Heart left ventricle (tissue), 13 donors: ENCODE measurements at regions not wholly inside any gene's neighbourhood (a gene's known extent, or its start where the extent isn't known, plus 50 kb on each side); places are given as distances from the start of the nearest gene placed in this dataset.
"Not testable (repeated sequence)": the region's sequence is repeated elsewhere in the genome, so short reads cannot be mapped to it uniquely, and the experiment has no call there.

Experiments
- POLR2A ChIP-seq, 2 donors: fragments of 450-650 bp; IDR thresholded peaks; one replicate each; pipeline ENCODE4 v1.6.1; 2017; ENCODE audit warnings: antibody characterized with exemption in 2 of 2, mild to moderate bottlenecking in 2 of 2, moderate library complexity in 2 of 2
- TF ChIP-seq, protein P1 (sequence below), 12 donors: fragments of 200-600 bp; sonication (generic) in 4 of 12; IDR thresholded peaks; one replicate each; pipeline versions ENCODE4 v1.5.0 to v1.8.0; 2018 to 2022; ENCODE audit warnings: antibody characterized with exemption in 12 of 12, mild to moderate bottlenecking in 5 of 12
- donor health status: ischemic (EF 13 %, LVEDD 7.1; RV severe dilation, severe dysfunction).
- donor health status: DM: no; HTN: yes; CAD: no.
- donor health status: DM: no; HTN: no; CAD: no.
- donor health status: ischemic (EF 25% LVEDD 6.9; RV normal size, moderate dysfunction).
- donor health status: ischemic (EF 25% LVEDD 5.7; RV mildly dilated, moderate dysfunction).
- donor health status: ischemic (EF 35%, LVEDD 5.7; RV mildly dilated, moderate dysfunction).
- donor health status: nonischemic (EF 11% LVEDD 7.7; RV severe dilation, severe dysfunction).
- donor health status: DM: yes; HTN: yes; CAD: no.
- donor health status: PGD.
- donor health status: ischemic (EF 29% LVEDD 5.4; RV normal size, mild dysfunction).
- donor health status: nonischemic (EF 23%, LVEDD 6.1; RV moderate dilation, normal function).

DNA sequence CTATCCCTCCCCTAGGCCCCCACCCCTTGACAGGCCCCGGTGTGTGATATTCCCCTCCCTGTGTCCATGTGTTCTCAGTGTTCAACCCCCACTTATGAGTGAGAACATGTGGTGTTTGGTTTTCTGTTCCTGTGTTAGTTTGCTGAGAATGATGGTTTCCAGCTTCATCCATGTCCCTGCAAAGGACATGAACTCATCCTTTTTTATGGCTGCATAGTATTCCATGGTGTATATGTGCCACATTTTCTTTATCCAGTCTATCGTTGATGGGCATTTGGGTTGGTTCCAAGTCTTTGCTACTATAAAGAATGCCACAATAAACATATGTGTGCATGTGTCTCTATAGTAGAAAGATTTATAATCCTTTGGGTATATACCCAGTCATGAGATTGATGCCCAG lies 55.3 kb upstream of the PDZD8 start:
- not testable (repeated sequence) for TF ChIP-seq POLR2A (IDR thresholded peaks at IDR 0.05)
- TF ChIP-seq, protein P1, sequence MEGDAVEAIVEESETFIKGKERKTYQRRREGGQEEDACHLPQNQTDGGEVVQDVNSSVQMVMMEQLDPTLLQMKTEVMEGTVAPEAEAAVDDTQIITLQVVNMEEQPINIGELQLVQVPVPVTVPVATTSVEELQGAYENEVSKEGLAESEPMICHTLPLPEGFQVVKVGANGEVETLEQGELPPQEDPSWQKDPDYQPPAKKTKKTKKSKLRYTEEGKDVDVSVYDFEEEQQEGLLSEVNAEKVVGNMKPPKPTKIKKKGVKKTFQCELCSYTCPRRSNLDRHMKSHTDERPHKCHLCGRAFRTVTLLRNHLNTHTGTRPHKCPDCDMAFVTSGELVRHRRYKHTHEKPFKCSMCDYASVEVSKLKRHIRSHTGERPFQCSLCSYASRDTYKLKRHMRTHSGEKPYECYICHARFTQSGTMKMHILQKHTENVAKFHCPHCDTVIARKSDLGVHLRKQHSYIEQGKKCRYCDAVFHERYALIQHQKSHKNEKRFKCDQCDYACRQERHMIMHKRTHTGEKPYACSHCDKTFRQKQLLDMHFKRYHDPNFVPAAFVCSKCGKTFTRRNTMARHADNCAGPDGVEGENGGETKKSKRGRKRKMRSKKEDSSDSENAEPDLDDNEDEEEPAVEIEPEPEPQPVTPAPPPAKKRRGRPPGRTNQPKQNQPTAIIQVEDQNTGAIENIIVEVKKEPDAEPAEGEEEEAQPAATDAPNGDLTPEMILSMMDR (IDR thresholded peaks at IDR 0.05): not testable (repeated sequence)
